WTC11 (cell line): ENCODE measurements at regions not wholly inside any gene's neighbourhood (a gene's known extent, or its start where the extent isn't known, plus 50 kb on each side); places are given as distances from the start of the nearest gene placed in this dataset.
A peak's percentile ranks its signal among the peaks of the same experiment; 100 is the strongest.

Experiments
- ATAC-seq: fragments of 200-7000 bp; cut with Tn5 transposase; 2 replicates; pipeline ENCODE4 v1.10.0; 2021; ENCODE audit warnings: mild to moderate bottlenecking, moderate library complexity
- CTCF ChIA-PET: fragments of 300-600 bp; sonication (Branson Sonifier 250); formaldehyde crosslinking; loops from one replicate; lab custom pipeline; 2021; ENCODE audit warnings: antibody characterized with exemption; lab: Charles Lee
- POLR2A ChIA-PET: fragments of 350-600 bp; sonication (Branson Sonifier 250); formaldehyde crosslinking; loops from one replicate; lab custom pipeline; 2021; ENCODE audit warnings: antibody characterized with exemption; lab: Charles Lee
- DNase-seq: peaks from one replicate; pipeline ENCODE4 v3.0.0; 2021; ENCODE audit warnings: low spot score
- H3K27ac Mint-ChIP-seq: 2 replicates; pipeline ENCODE4 v1.8.0; 2021; ENCODE audit warnings: mixed read lengths
- H3K27me3 Mint-ChIP-seq: 2 replicates; pipeline ENCODE4 v1.8.0; 2021; ENCODE audit warnings: low read depth, mild to moderate bottlenecking, moderate library complexity, mixed read lengths
- H3K36me3 Mint-ChIP-seq: 2 replicates; pipeline ENCODE4 v1.8.0; 2021; ENCODE audit warnings: mixed read lengths
- H3K4me1 Mint-ChIP-seq: 2 replicates; pipeline ENCODE4 v1.8.0; 2022; ENCODE audit warnings: mixed read lengths
- H3K4me3 Mint-ChIP-seq: 2 replicates; pipeline ENCODE4 v1.8.0; 2021; ENCODE audit warnings: mild to moderate bottlenecking, moderate library complexity, mixed read lengths
- H3K9me3 Mint-ChIP-seq: 2 replicates; pipeline ENCODE4 v1.8.0; 2021; ENCODE audit warnings: mixed read lengths
- ATF1 ChIP-seq: sonication (generic); formaldehyde crosslinking; IDR thresholded peaks from 2 replicates; pipeline ENCODE4 v1.8.1; 2023; ENCODE audit warnings: mild to moderate bottlenecking, moderate library complexity, missing genetic modification reagents
- CBFB ChIP-seq: sonication (generic); formaldehyde crosslinking; IDR thresholded peaks from 2 replicates; pipeline ENCODE4 v1.8.1; 2022; ENCODE audit warnings: mild to moderate bottlenecking, low read depth, missing genetic modification reagents
- ELF4 ChIP-seq: sonication (generic); formaldehyde crosslinking; IDR thresholded peaks from 2 replicates; pipeline ENCODE4 v1.8.1; 2022; ENCODE audit warnings: low read depth, mild to moderate bottlenecking, moderate library complexity, missing genetic modification reagents
- ERG ChIP-seq: fragments of 250-450 bp; sonication (Bioruptor Pico); IDR thresholded peaks from 2 replicates; pipeline ENCODE4 v1.8.0; 2021; ENCODE audit warnings: mild to moderate bottlenecking
- ESRRA ChIP-seq: sonication (generic); formaldehyde crosslinking; IDR thresholded peaks from 2 replicates; pipeline ENCODE4 v1.8.1; 2022; ENCODE audit warnings: mild to moderate bottlenecking, missing genetic modification reagents, borderline replicate concordance
- FOXJ3 ChIP-seq: sonication (generic); formaldehyde crosslinking; IDR thresholded peaks from 2 replicates; pipeline ENCODE4 v1.9.0; 2021; ENCODE audit warnings: missing genetic modification reagents, mild to moderate bottlenecking, borderline replicate concordance
- FOXP1 ChIP-seq: sonication (generic); formaldehyde crosslinking; IDR thresholded peaks from 2 replicates; pipeline ENCODE4 v1.8.0; 2022; ENCODE audit warnings: missing genetic modification reagents, mild to moderate bottlenecking, moderate library complexity, borderline replicate concordance
- GABPB1 ChIP-seq: sonication (generic); formaldehyde crosslinking; IDR thresholded peaks from 2 replicates; pipeline ENCODE4 v1.8.1; 2023; ENCODE audit warnings: mild to moderate bottlenecking, missing genetic modification reagents
- HMGA2 ChIP-seq: fragments of 250-450 bp; sonication (Bioruptor Pico); IDR thresholded peaks from 2 replicates; pipeline ENCODE4 v1.4.0; 2021; ENCODE audit warnings: mild to moderate bottlenecking, moderate library complexity
- JUN ChIP-seq: sonication (generic); formaldehyde crosslinking; IDR thresholded peaks from 2 replicates; pipeline ENCODE4 v1.8.0; 2023; ENCODE audit warnings: mild to moderate bottlenecking, missing genetic modification reagents
- NFE2L1 ChIP-seq: sonication (generic); formaldehyde crosslinking; IDR thresholded peaks from 2 replicates; pipeline ENCODE4 v1.8.1; 2023; ENCODE audit warnings: missing genetic modification reagents
- PRDM15 ChIP-seq: sonication (generic); formaldehyde crosslinking; IDR thresholded peaks from 2 replicates; pipeline ENCODE4 v1.8.0; 2022; ENCODE audit warnings: missing genetic modification reagents
- TCF7 ChIP-seq: sonication (generic); formaldehyde crosslinking; IDR thresholded peaks from 2 replicates; pipeline ENCODE4 v1.8.0; 2022; ENCODE audit warnings: mild to moderate bottlenecking, low read depth, missing genetic modification reagents, moderate library complexity
- ZNF138 ChIP-seq: sonication (generic); formaldehyde crosslinking; conservative IDR thresholded peaks from 2 replicates; pipeline ENCODE4 v1.8.1; 2022; ENCODE audit warnings: mild to moderate bottlenecking, moderate library complexity, missing genetic modification reagents
- ZNF232 ChIP-seq: sonication (generic); formaldehyde crosslinking; IDR thresholded peaks from 2 replicates; pipeline ENCODE4 v1.8.0; 2022; ENCODE audit warnings: mild to moderate bottlenecking, missing genetic modification reagents
- ZNF317 ChIP-seq: sonication (generic); formaldehyde crosslinking; IDR thresholded peaks from 2 replicates; pipeline ENCODE4 v1.8.1; 2023; ENCODE audit warnings: low read depth, mild to moderate bottlenecking, moderate library complexity, missing genetic modification reagents, borderline replicate concordance
- ZNF423 ChIP-seq: fragments of 250-450 bp; sonication (Bioruptor Pico); IDR thresholded peaks from 2 replicates; pipeline ENCODE4 v2.1.2; 2022; ENCODE audit warnings: mild to moderate bottlenecking, moderate library complexity
- ZSCAN18 ChIP-seq: fragments of 250-450 bp; sonication (Bioruptor Pico); IDR thresholded peaks from 2 replicates; pipeline ENCODE4 v2.1.2; 2022; ENCODE audit warnings: mild to moderate bottlenecking, moderate library complexity

- H3K27me3 Mint-ChIP-seq = no peaks in the 10 kb centered on the region
- H3K36me3 Mint-ChIP-seq = no peaks in the 10 kb centered on the region
- CTCF ChIA-PET = interaction anchor here (0.6 kb wide), 1 partner anchor 221 kb away, joined by 4 read pairs; no protein-coding TSS in a partner anchor
- POLR2A ChIA-PET = no interaction called here
- H3K4me1 Mint-ChIP-seq = peaks cover 30% of the 10 kb centered on the region
- ATAC-seq = no peak
- no peak for DNase-seq
- H3K4me3 Mint-ChIP-seq = no peak overlapping the region
- H3K9me3 Mint-ChIP-seq = no peaks in the 10 kb centered on the region
- H3K27ac Mint-ChIP-seq = no peak overlapping the region
- TF ChIP-seq ZNF423 = no peak
- no peak for TF ChIP-seq NFE2L1
- TF ChIP-seq ERG (CRISPR knock-in tag) = no peak
Observed at GRCh38 chr13:43988302-43988701, 108.6 kb downstream of the LACC1 start.

- ChIA-PET CTCF (no interaction called here), POLR2A (no interaction called here)
- Mint-ChIP-seq H3K27me3 (no peaks in the 10 kb centered on the region; the same call in 1 of the 2 replicates), H3K4me1 (peaks cover 26% of the 10 kb centered on the region), H3K36me3 (peaks cover 15% of the 10 kb centered on the region), H3K9me3 (peaks cover 17% of the 10 kb centered on the region), H3K4me3 (no peak overlapping the region), H3K27ac (no peak overlapping the region)
- ATAC-seq = no peak
- TF ChIP-seq FOXJ3 = no peak
- no peak for TF ChIP-seq HMGA2 (CRISPR knock-in tag)
- TF ChIP-seq ZNF232 (CRISPR knock-in tag) = no peak
- TF ChIP-seq ELF4 = no peak
- no peak for TF ChIP-seq ZSCAN18 (CRISPR knock-in tag)
- no peak for TF ChIP-seq TCF7 (CRISPR knock-in tag)
- no peak for TF ChIP-seq CBFB
- no peak for TF ChIP-seq ATF1 (CRISPR knock-in tag)
- no peak for TF ChIP-seq ZNF317 (CRISPR knock-in tag)
- TF ChIP-seq ESRRA = no peak
- TF ChIP-seq ZNF138 = no peak
- no peak for TF ChIP-seq ZNF423
- no peak for DNase-seq
Observed at GRCh38 chr13:43990021-43990420, 110.3 kb downstream of the LACC1 start.

GRCh38 chr13:43990829-43991228, 111.1 kb downstream of the LACC1 start:
- Mint-ChIP-seq H3K27me3 (no peaks in the 10 kb centered on the region; the same call in 1 of the 2 replicates), H3K36me3 (peaks cover 19% of the 10 kb centered on the region), H3K4me1 (peaks cover 26% of the 10 kb centered on the region), H3K4me3 (no peak overlapping the region), H3K27ac (no peak overlapping the region), H3K9me3 (peaks cover 25% of the 10 kb centered on the region)
- ChIA-PET CTCF (no interaction called here), POLR2A (no interaction called here)
- no peak for DNase-seq
- TF ChIP-seq GABPB1 (0 out of 2 replicates have a peak, but pooled peaks have one; percentile 15), FOXJ3 (no peak)
- no peak for ATAC-seq

GRCh38 chr13:43991773-43992201, 112.1 kb downstream of the LACC1 start:
- DNase-seq (no peak), ATAC-seq (peak; percentile 39)
- Mint-ChIP-seq H3K4me3 (no peak overlapping the region), H3K36me3 (peaks cover 20% of the 10 kb centered on the region), H3K9me3 (peaks cover 27% of the 10 kb centered on the region), H3K4me1 (peaks cover 26% of the 10 kb centered on the region), H3K27me3 (no peaks in the 10 kb centered on the region; the same call in 1 of the 2 replicates), H3K27ac (no peak overlapping the region)
- CTCF ChIA-PET = interaction anchor here (0.9 kb wide), 1 partner anchor 84 kb away, joined by 4 read pairs; no protein-coding TSS in a partner anchor
- POLR2A ChIA-PET = no interaction called here
- TF ChIP-seq FOXP1 (CRISPR knock-in tag) = no peak
- no peak for TF ChIP-seq PRDM15 (CRISPR knock-in tag)
- TF ChIP-seq JUN = no peak
- no peak for TF ChIP-seq ZNF317 (CRISPR knock-in tag)
- no peak for TF ChIP-seq HMGA2 (CRISPR knock-in tag)
